Upper lobe of left lung (tissue), 6 donors: ENCODE measurements at regions not wholly inside any gene's neighbourhood (a gene's known extent, or its start where the extent isn't known, plus 50 kb on each side); places are given as distances from the start of the nearest gene placed in this dataset.
A peak's percentile ranks its signal among the peaks of the same experiment; 100 is the strongest.

Experiments
- ATAC-seq, 2 donors: fragments of 200-7000 bp; cut with Tn5 transposase; one replicate each; pipeline ENCODE4 v1.9.1; 2022; ENCODE audit warnings: mild to moderate bottlenecking in 2 of 2, moderate library complexity in 2 of 2; ENCODE audit not compliant: low FRiP score in 2 of 2
- DNase-seq, 2 donors: peaks; one replicate each; pipeline ENCODE4 v3.0.0-alpha.2; 2019 to 2020
- H3K27ac ChIP-seq, 4 donors: fragments of 200-600 bp; sonication (generic); one replicate each; pipeline ENCODE4 v1.5.1; 2016 to 2019
- H3K27me3 ChIP-seq, 4 donors: fragments of 200-600 bp; sonication (generic); one replicate each; pipeline ENCODE4 v1.5.1; 2017 to 2019
- H3K36me3 ChIP-seq, 4 donors: fragments of 200-600 bp; sonication (generic); one replicate each; pipeline ENCODE4 v1.5.1; 2016 to 2019
- H3K4me1 ChIP-seq, 4 donors: fragments of 200-600 bp; sonication (generic); one replicate each; pipeline ENCODE4 v1.5.1; 2018 to 2019
- H3K4me3 ChIP-seq, 4 donors: fragments of 200-600 bp; sonication (generic); one replicate each; pipeline ENCODE4 v1.5.1; 2017 to 2019; ENCODE audit warnings: mild to moderate bottlenecking in 2 of 4, moderate library complexity in 1 of 4
- H3K9me3 ChIP-seq, 4 donors: fragments of 200-600 bp; sonication (generic); one replicate each; pipeline ENCODE4 v1.5.1; 2018 to 2019
- EP300 ChIP-seq, 4 donors: sonication (generic); formaldehyde crosslinking; IDR thresholded peaks; one replicate each; pipeline ENCODE4 v1.5.1; 2017; ENCODE audit warnings: antibody characterized with exemption in 4 of 4, control low read depth in 2 of 4
- POLR2A ChIP-seq, 4 donors: fragments of 450-650 bp; IDR thresholded peaks; one replicate each; pipeline ENCODE4 v1.5.1; 2016 to 2017; ENCODE audit warnings: antibody characterized with exemption in 4 of 4, mild to moderate bottlenecking in 2 of 4
- POLR2AphosphoS5 ChIP-seq, 2 donors: sonication (generic); formaldehyde crosslinking; IDR thresholded peaks; one replicate each; pipeline ENCODE4 v1.5.1; 2017; ENCODE audit warnings: antibody characterized with exemption in 2 of 2
- WGBS, 2 donors: methylation state at CpG; one replicate each; pipeline ENCODE4 v1.1.5; 2017 to 2018; 5-methylcytosine and 5-hydroxymethylcytosine counted together
- TF ChIP-seq, protein P1 (sequence below), 6 experiments: fragments of 450-650 bp in 4 of 6; fragments of 200-600 bp in 2 of 6; sonication (generic) in 2 of 6; IDR thresholded peaks; one replicate each; pipeline ENCODE4 v1.5.1; 2016 to 2019; ENCODE audit warnings: antibody characterized with exemption in 6 of 6
- donor health status: DM: no; HTN: no; CAD: no; lungs with moderate emphysema.
- donor health status: DM: no; HTN: yes; CAD: no; lungs with severe emphysema.

DNA sequence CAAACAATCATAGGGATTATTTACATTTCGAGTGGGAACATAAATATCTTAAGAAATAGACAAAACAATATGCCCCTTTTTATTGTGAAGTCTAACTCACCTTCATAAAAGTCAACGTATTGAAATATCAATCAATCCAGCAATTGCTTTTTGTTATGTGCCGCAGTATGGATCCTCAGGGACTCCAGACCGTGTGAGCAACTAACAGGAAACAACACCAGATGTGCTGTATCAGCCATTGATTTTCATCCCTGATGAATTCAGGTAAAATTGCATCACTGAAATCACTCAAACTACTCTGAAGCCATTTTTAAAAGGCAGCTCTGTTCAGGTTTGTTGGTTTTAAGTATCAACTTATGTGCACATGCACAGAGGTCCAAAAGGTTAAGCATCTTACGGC, 197.3 kb upstream of the FAT1 start:
- no peaks in the 10 kb centered on the region for H3K4me1 ChIP-seq
- no peak overlapping the region for H3K4me3 ChIP-seq
- H3K36me3 ChIP-seq, result no peaks in the 10 kb centered on the region
- TF ChIP-seq, protein P1, sequence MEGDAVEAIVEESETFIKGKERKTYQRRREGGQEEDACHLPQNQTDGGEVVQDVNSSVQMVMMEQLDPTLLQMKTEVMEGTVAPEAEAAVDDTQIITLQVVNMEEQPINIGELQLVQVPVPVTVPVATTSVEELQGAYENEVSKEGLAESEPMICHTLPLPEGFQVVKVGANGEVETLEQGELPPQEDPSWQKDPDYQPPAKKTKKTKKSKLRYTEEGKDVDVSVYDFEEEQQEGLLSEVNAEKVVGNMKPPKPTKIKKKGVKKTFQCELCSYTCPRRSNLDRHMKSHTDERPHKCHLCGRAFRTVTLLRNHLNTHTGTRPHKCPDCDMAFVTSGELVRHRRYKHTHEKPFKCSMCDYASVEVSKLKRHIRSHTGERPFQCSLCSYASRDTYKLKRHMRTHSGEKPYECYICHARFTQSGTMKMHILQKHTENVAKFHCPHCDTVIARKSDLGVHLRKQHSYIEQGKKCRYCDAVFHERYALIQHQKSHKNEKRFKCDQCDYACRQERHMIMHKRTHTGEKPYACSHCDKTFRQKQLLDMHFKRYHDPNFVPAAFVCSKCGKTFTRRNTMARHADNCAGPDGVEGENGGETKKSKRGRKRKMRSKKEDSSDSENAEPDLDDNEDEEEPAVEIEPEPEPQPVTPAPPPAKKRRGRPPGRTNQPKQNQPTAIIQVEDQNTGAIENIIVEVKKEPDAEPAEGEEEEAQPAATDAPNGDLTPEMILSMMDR (IDR thresholded peaks at IDR 0.05), result no peak
- TF ChIP-seq POLR2AphosphoS5 (IDR thresholded peaks at IDR 0.05) (no peak), POLR2A (IDR thresholded peaks at IDR 0.05) (no peak), EP300 (IDR thresholded peaks at IDR 0.05) (no peak)
- H3K27ac ChIP-seq, result no peak overlapping the region
- no peaks in the 10 kb centered on the region for H3K9me3 ChIP-seq
- 80 to 83% methylated on average over 5 of the region's 5 CpGs for WGBS, 2 donors
- no peaks in the 10 kb centered on the region for H3K27me3 ChIP-seq
- ATAC-seq (no peak), DNase-seq (no peak)

DNA sequence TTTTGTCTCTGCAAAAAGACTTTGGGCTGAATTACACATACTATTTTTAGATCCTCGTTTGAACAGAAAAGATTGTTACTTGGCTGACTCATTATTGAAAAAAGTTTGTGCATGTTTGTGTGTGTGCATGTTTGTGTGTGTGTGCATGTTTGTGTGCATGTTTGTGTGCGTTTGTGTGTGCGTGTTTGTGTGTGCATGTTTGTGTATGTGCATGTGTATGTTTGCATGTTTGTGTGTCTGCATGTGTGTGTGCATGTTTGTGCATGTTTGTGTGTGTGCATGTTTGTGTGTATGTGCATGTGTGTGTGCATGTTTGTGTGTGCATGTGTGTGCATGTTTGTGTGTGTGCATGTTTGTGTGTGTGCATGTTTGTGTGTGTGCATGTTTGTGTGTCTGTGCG, 201.1 kb upstream of the FAT1 start:
- Histone ChIP-seq H3K27ac (no peak overlapping the region), H3K4me3 (no peak overlapping the region), H3K4me1 (no peaks in the 10 kb centered on the region), H3K36me3 (no peaks in the 10 kb centered on the region), H3K27me3 (no peaks in the 10 kb centered on the region), H3K9me3 (no peaks in the 10 kb centered on the region)
- WGBS, 2 donors, result 35 to 39% methylated on average over 4 of the region's 4 CpGs
- TF ChIP-seq EP300 (IDR thresholded peaks at IDR 0.05), result no peak
- no peak for TF ChIP-seq POLR2A (IDR thresholded peaks at IDR 0.05)
- TF ChIP-seq POLR2AphosphoS5 (IDR thresholded peaks at IDR 0.05), result no peak
- TF ChIP-seq, protein P1 (IDR thresholded peaks at IDR 0.05), result no peak
- DNase-seq (no peak), ATAC-seq (no peak)

DNA sequence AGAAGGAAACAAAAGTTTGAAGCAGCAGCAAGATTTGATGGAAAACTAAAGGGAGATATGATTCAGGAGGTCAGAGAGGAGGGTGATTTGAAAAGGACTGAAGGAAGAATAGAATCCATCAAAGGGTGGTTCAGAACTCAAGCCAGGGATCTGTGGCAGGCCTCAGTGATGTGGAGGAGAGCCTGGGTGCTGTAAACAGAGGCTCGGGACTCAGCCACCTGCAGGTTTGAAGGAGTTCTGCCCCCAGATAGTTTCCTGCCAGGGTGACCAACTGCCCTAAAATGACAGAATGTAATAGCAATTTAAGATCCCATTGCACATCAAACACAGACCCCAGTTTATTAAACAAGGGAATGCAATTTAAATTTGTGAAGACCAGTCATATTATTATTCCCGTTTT, 204.0 kb upstream of the FAT1 start:
- TF ChIP-seq POLR2AphosphoS5 (IDR thresholded peaks at IDR 0.05) (no peak), EP300 (IDR thresholded peaks at IDR 0.05) (no peak), POLR2A (IDR thresholded peaks at IDR 0.05) (no peak)
- TF ChIP-seq, protein P1 (IDR thresholded peaks at IDR 0.05), result no peak

DNA sequence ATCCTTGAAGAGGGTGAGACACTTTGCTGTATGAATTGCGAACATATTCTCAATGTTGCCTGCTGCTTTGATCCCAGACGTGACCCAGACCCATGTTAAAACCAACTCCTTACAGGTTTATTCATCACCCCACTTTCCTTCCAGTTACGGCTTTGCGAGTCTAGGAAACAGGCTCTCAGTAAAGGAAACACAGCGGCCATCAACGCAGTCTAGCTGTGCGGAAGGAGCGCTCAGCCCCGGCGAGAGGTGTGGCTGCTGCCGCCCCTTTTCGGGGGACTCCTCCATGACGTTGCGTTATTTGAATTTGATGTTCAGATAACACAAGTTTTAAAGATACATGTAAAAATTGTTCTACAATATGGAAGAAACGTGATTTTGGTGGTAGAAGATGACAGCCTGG, 206.4 kb upstream of the FAT1 start:
- no peak for ATAC-seq
- peak in 1 of 2 donors; percentile 49 for DNase-seq

More for the DNA sequence above, 204.0 kb upstream of the FAT1 start:
- DNase-seq, result no peak
- H3K9me3 ChIP-seq, result no peaks in the 10 kb centered on the region
- WGBS, 2 donors, result 77 to 80% methylated on average over 2 of the region's 2 CpGs
- H3K4me3 ChIP-seq, result no peak overlapping the region
- H3K27ac ChIP-seq, result no peak overlapping the region
- H3K4me1 ChIP-seq, result peaks cover 0 to 7% (median 2%) of the 10 kb centered on the region in 4 donors
- no peaks in the 10 kb centered on the region for H3K36me3 ChIP-seq
- no peak for ATAC-seq
- H3K27me3 ChIP-seq, result no peaks in the 10 kb centered on the region

DNA sequence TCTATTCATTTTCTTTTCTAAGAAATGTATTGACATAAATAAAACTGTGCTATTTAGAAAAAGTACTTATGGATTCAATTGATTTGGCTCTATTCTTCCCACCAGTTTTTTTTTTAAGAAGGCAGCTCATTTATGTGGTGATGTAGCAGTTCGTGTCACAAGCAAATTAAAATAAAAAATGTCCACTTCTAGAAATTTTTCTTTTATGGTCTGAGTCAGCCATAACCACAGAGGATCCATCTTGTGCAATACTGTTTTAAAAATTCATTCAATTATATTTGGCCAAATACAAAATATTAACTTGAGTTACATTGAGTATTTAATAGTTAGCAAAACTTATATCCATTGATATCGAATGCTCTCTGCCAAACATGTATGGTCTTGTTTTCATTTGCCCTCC, 207.9 kb upstream of the FAT1 start:
- H3K27ac ChIP-seq, result no peak overlapping the region
- no peaks in the 10 kb centered on the region for H3K27me3 ChIP-seq
- peaks cover 0 to 14% (median 9%) of the 10 kb centered on the region in 4 donors for H3K4me1 ChIP-seq
- peak in 1 of 2 donors; percentile 25 for ATAC-seq
- H3K36me3 ChIP-seq, result no peaks in the 10 kb centered on the region
- no peak for DNase-seq
- TF ChIP-seq, protein P1 (IDR thresholded peaks at IDR 0.05), result no peak
- no peak for TF ChIP-seq POLR2AphosphoS5 (IDR thresholded peaks at IDR 0.05)
- TF ChIP-seq POLR2A (IDR thresholded peaks at IDR 0.05), result no peak
- TF ChIP-seq EP300 (IDR thresholded peaks at IDR 0.05), result no peak
- WGBS, 2 donors, result 84 to 90% methylated on average over 2 of the region's 2 CpGs
- H3K9me3 ChIP-seq, result no peaks in the 10 kb centered on the region
- no peak overlapping the region for H3K4me3 ChIP-seq

More for the DNA sequence above, 206.4 kb upstream of the FAT1 start:
- 93 to 95% methylated on average over 15 of the region's 15 CpGs for WGBS, 2 donors
- Histone ChIP-seq H3K4me1 (peaks cover 0 to 11% (median 4%) of the 10 kb centered on the region in 4 donors), H3K36me3 (no peaks in the 10 kb centered on the region), H3K27me3 (no peaks in the 10 kb centered on the region), H3K4me3 (no peak overlapping the region), H3K27ac (no peak overlapping the region), H3K9me3 (no peaks in the 10 kb centered on the region)
- no peak for TF ChIP-seq POLR2AphosphoS5 (IDR thresholded peaks at IDR 0.05)
